ENCODE measurements at regions not wholly inside any gene's neighbourhood (a gene's known extent, or its start where the extent isn't known, plus 50 kb on each side); places are given as distances from the start of the nearest gene placed in this dataset.

DNA sequence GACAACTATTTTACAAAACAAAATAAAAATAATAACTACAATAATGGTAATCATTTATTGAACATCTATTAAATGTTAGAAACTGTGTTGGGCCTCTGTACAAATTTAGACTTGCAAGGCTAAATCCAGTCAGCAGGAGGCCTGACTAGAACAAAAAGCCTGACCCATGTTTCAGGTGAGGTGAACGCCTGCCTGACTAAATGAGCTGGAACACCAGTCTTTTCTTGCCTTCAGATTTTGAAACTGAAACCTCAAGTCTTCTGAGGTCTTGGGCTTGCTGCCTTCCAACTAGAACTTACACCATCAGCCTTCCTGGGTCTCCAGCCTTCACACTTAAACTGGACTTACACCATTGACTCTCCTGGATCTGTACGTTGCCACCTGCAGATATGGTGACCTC is 706.9 kb downstream of the TBL1XR1 start:
- TF ChIP-seq, protein P1, sequence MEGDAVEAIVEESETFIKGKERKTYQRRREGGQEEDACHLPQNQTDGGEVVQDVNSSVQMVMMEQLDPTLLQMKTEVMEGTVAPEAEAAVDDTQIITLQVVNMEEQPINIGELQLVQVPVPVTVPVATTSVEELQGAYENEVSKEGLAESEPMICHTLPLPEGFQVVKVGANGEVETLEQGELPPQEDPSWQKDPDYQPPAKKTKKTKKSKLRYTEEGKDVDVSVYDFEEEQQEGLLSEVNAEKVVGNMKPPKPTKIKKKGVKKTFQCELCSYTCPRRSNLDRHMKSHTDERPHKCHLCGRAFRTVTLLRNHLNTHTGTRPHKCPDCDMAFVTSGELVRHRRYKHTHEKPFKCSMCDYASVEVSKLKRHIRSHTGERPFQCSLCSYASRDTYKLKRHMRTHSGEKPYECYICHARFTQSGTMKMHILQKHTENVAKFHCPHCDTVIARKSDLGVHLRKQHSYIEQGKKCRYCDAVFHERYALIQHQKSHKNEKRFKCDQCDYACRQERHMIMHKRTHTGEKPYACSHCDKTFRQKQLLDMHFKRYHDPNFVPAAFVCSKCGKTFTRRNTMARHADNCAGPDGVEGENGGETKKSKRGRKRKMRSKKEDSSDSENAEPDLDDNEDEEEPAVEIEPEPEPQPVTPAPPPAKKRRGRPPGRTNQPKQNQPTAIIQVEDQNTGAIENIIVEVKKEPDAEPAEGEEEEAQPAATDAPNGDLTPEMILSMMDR (IDR thresholded peaks at IDR 0.05; ENCODE audit: insufficient read depth, low read length): no peak
- TF ChIP-seq POLR2AphosphoS5 (IDR thresholded peaks at IDR 0.05; ENCODE audit: low read depth): no peak
